Activated CD4-positive, alpha-beta T cell treated with anti-CD3 and anti-CD28 coated beads, Interleukin-2, amount 50 U/mL, for 48 hours (primary cell): ENCODE measurements at regions not wholly inside any gene's neighbourhood (a gene's known extent, or its start where the extent isn't known, plus 50 kb on each side); places are given as distances from the start of the nearest gene placed in this dataset.

Source experiments
- DNase-seq, 2 experiments: peaks; one replicate each; pipeline ENCODE4 v3.0.0-alpha.2; 2020

GRCh38 chr6:121499666-121500065 lies 64.2 kb downstream of the GJA1 start:
- no peak for DNase-seq

GRCh38 chr6:121503589-121503991 lies 68.1 kb downstream of the GJA1 start:
- no peak for DNase-seq

GRCh38 chr6:121504227-121504626 lies 68.8 kb downstream of the GJA1 start:
- DNase-seq = no peak

GRCh38 chr6:121505284-121505683 lies 69.8 kb downstream of the GJA1 start:
- DNase-seq = no peak

- no peak for DNase-seq
Measured at GRCh38 chr6:121506761-121507754, 71.6 kb downstream of the GJA1 start.

GRCh38 chr6:121510568-121511177 lies 75.2 kb downstream of the GJA1 start:
- no peak for DNase-seq

GRCh38 chr6:121515630-121516265 lies 80.3 kb downstream of the GJA1 start:
- DNase-seq = no peak

GRCh38 chr6:121516331-121516730 lies 80.9 kb downstream of the GJA1 start:
- DNase-seq = no peak

- DNase-seq = no peak
Measured at GRCh38 chr6:121520337-121521163, 85.1 kb downstream of the GJA1 start.

- no peak for DNase-seq
Measured at GRCh38 chr6:121521164-121521555, 85.7 kb downstream of the GJA1 start.

- DNase-seq = no peak
Measured at GRCh38 chr6:121522265-121522664, 86.8 kb downstream of the GJA1 start.

- no peak for DNase-seq
Measured at GRCh38 chr6:121522771-121523386, 87.4 kb downstream of the GJA1 start.

GRCh38 chr6:121523628-121524027 lies 88.2 kb downstream of the GJA1 start:
- no peak for DNase-seq

- no peak for DNase-seq
Measured at GRCh38 chr6:121526282-121526681, 90.8 kb downstream of the GJA1 start.

GRCh38 chr6:121531658-121532169 lies 96.3 kb downstream of the GJA1 start:
- DNase-seq = no peak

GRCh38 chr6:121533321-121533841 lies 97.9 kb downstream of the GJA1 start:
- DNase-seq = no peak

GRCh38 chr6:121535777-121536176 lies 100.3 kb downstream of the GJA1 start:
- no peak for DNase-seq

- DNase-seq = no peak
Measured at GRCh38 chr6:121536345-121536744, 100.9 kb downstream of the GJA1 start.

- DNase-seq = no peak
Measured at GRCh38 chr6:121539439-121539838, 104.0 kb downstream of the GJA1 start.

GRCh38 chr6:121540210-121540609 lies 104.8 kb downstream of the GJA1 start:
- DNase-seq = no peak

GRCh38 chr6:121544691-121545090 lies 109.2 kb downstream of the GJA1 start:
- DNase-seq = no peak

- DNase-seq = no peak
Measured at GRCh38 chr6:121548131-121548530, 112.7 kb downstream of the GJA1 start.
